ENCODE measurements at regions not wholly inside any gene's neighbourhood (a gene's known extent, or its start where the extent isn't known, plus 50 kb on each side); places are given as distances from the start of the nearest gene placed in this dataset.

DNA sequence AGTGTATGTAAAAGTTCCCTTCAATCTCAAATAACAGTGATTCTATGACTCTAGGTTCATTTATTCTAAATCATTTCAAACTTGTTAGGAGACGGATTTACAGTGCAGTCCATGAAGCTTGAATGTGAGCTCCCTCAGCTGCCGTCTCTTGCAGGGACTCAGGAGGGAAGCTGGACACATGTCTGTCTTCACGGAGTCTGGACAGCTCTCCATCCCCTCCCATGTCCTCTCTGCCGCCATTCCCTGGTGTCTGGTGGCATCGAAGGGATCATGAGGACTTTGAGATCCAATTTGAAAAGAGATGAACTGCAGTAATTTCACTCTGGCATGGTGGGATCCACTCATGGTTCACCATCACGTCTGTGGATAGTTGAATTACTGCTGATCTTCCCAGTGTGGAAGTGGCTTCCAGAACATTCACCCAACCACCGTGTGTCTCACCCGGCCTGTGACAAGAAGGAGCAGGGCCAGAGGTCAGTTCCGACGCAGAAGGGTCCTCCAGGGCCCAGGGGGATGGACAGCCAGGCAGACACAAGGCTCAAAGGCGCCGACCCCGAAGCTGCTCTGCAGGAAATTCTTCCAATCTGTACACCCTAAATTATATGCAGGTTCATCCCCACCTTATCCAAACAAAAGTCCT lies 370.1 kb downstream of the THBS2 start:
- no peak for DNase-seq (ENCODE audit: low spot score)

DNA sequence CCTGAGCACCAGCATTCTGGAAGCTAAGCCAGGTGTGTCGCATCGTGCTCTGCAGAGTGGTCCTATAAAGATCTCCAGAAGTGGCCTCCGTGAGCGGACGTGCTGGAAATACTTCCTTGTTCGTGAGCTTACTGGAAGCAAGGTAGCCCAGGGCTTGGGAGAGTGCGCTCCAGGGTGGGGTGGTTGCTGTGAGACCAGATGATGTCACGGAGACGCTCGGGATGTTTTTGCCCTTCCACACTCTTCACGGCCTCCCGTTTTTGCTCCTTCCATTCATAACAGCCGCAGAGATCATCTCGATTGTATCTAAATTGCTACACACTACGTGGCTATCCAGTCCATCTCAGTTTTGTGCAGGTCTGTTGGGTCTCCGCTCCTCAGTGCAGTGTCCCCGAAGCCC lies 373.4 kb downstream of the THBS2 start:
- DNase-seq (ENCODE audit: low spot score) = no peak

DNA sequence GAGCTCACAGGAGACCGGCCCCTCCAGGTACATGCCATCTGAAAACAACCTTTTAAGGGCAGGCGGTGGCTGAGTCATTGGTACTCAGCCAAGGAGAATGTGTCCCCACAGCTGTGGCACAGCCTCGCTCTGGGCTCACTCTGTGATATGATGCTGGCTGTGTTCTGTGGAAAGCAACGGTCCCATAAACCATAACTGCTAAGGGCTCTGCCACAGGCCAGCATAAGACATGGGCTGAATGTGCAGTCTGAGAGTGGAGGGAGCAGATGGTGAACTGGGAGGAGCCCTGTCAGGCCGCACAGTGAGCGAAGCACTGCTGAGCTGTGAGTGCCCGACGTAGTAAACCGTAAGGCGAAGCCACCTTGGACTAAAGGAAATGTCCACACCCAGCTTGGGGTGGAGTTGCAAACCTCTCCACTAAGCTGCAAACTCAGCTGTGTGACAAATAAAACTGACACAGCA lies 375.8 kb downstream of the THBS2 start:
- DNase-seq (ENCODE audit: low spot score) = no peak

DNA sequence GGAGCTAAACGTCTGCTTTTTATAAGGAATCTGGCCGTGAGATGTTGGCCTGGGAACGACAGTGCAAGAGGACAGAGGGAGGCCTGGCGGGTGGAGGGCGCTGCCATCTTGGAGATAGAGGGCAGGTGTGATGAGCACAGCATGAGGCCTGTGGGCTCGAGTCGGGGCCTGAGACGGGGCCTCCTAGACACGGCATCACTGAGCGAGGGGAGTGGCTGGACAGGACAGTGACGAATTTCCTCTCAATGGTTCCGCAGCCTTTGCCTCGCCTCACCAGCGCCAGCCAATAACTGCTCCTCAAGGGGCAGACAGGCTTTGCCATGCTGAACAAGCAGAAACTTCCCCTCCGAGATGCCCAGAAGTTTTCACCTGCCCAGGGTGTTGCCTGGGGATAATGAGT lies 376.7 kb downstream of the THBS2 start:
- no peak for DNase-seq (ENCODE audit: low spot score)

DNA sequence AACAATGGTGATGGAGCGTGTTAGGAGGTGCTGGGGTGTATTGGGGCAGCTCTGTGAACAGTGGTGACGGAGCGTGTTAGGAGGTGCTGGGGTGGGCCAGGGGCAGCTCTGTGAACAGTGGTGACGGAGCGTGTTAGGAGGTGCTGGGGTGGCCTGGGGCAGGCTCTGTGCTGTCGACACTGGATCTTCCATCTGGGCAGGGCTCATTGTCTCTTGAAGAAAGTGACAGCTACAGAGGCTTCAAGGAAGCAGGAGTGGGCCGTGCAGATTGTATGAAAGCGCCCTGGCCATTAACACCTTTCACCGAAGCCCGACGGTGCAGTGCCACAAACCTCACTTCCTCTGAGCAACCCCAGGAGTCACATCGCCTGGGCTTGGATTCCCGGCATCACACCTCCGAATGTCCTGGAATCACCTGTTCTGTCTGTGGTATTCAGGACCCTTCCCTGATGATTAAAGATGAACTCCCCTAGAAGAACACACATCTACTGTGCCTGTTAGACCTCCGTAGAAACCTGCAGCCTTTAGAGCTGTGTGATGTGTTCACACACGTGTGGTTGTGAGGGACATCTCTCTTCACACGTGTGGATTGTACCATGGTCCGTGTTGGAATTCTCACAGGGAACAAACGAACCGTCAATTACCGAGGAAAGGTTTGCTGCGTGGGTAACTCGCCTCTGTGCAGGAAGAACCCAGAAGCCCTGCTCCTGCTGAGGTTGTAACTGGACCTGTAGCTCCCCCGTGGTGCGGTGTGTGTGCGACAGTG lies 377.7 kb downstream of the THBS2 start:
- DNase-seq (ENCODE audit: low spot score) = no peak

DNA sequence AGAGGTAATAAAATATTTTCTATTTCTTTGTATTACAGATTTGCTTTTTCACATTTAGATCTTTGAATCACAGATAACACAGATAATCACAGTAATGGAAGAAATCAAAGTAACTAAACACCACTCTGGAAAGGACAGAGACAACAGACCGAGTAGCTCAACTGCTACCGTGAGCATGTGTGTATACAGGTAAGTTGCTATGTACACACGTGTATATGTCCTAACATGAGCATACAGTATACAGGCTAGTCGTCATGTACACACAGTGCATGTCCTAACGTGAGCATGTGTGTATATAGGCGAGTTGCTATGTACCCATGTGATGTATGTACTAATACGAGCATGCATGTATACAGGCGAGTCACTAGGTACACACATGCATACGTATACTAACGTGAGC lies 379.0 kb downstream of the THBS2 start:
- DNase-seq (ENCODE audit: low spot score) = no peak

DNA sequence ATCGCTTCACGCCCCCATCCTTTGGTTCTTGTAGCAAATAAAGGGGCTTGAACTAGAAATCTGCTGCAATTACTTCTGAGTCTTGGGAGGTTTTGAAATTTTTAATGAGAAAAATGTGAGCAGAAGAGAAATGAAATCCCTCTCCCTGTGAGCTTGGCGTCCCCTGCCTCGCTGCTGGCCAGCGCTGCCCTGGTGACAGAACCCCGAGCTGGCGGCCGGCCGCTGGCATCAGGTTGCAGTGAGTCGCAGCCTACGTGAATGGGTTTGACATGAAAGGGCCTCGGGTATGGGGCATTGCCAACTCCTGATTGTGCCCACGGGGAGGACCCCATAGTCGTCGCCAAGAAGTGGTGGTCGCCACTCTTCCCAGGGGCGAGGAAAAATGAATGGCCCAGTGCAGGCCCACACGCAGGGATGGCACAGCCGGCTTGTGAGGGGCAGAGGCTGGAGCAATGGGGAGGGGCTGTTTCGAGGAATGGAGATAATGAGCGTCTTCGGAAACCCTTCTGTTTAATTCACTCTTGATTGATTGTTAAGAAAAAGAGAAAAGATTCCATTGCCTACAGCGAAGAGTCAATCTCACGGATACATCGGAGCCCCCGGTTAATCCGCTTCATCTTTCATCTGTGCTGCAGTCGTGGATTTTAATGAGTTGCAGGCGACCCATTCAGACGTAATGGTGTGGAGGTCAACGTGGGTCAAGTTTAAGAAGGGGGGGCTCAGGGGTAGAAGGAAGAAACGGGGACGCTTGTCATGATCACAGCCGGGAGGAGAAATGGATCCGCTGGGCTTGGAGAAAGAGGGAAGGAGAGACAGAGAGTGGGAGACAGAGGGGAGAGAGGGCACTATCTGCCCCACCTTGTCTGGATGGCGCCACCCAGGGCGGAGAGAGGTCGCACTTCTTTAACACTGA lies 380.1 kb downstream of the THBS2 start:
- no peak for DNase-seq (ENCODE audit: low spot score)

DNA sequence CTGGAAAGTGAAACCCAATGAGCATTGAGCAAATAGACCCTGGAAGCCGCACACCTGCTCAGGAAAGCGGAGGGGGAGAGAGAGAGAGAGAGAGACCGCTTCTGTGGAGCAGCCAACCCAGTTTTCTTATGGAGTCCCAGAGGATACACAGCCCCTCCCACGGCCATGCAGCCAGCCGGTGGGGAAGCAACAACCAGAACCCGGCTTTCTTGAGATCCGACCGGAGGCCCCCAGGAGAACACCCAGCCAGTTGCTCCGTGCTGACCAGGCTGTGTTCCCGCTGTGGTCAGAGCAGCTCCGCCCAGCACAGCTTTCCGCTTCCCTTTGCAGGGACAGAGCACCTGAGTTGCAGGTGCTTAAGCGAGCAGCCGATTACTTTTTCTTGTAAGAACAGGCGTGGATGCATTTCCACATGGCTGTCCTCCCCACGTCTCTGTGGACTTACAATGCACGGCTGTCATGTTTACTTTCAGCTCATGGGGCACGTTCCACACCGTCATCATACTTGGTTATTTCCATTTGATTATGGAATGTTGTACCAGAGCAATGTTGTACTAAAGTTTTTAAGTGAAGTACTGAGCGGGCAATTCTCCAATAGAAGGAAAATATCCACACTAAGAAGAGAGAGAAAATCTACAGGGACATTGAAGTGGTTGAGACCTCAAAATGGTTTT lies 381.9 kb downstream of the THBS2 start:
- no peak for DNase-seq (ENCODE audit: low spot score)

DNA sequence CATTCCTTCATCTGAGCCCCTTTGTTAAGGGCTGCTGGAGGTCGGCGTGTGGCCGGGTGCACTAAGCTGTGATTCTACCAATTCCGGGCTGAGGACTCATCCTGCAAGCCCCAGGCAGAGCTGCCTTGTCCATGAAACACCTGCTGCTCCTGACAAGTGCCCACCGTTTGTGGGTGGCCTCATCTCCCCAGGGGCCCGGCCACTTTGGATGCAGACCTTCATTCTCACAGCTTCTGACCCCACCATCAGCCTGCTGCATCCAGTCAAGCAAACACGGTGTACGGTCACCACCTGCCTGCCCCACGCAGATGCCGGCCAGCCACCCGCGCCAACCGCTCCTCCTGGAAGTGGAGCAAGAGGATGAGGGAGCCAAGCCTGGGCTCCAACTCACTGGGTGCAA lies 382.7 kb downstream of the THBS2 start:
- no peak for DNase-seq (ENCODE audit: low spot score)

DNA sequence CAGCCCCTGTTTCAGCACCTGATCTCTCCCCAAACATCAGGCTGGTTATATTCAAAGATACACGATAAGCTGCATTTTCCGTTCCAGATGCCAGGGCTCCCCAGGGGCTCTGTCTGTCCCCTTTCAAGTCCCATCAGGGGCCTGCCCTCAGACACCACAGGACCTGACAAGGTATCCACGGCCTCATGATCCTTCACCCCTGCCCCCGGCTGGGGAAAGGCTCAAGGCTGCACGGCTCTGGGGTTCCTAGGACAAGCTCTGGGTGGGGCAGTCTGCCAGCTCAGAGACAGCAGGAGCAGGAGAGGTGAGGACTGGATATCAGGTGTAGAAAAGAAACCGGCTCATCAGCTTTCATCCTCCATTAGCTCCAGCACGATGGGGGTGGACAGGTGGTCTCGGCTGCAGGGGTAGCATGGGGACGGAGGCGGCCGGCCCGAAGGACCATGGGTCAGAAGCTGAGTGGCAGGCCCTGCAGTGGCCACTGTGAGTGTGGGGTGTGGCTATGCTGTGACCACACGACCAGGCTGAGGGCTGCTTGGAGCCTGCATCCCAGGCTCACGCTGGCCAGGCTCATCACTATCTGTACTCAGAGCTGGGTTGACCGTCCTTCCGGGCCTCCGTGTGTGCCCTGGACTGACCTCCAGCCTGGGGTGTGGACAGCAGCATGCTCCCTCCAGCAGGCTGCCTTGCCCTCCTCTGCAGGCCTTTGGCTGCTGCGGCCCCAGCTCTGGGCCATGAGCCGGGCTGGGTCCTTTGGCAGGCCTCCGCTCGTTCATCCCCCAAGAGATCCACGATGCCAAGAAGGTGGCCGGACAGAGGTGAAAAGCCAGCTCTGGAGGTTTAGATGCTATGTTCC lies 386.2 kb downstream of the THBS2 start:
- no peak for DNase-seq (ENCODE audit: low spot score)

DNA sequence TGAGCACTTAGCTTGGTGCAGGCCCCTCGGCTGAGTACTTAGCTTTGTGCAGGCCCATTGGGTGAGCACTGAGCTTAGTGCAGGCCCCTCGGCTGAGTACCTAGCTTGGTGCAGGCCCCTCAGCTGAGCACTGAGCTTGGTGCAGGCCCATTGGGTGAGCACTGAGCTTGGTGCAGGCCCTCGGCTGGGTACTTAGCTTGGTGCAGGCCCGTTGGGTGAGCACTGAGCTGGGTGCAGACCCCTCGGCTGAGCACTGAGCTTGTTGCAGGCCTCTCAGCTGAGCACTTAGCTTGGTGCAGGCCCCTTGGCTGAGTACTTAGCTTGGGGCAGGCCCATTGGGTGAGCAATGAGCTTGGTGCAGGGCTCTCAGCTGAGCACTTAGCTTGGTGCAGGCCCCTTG lies 387.1 kb downstream of the THBS2 start:
- DNase-seq (ENCODE audit: low spot score) = no peak

DNA sequence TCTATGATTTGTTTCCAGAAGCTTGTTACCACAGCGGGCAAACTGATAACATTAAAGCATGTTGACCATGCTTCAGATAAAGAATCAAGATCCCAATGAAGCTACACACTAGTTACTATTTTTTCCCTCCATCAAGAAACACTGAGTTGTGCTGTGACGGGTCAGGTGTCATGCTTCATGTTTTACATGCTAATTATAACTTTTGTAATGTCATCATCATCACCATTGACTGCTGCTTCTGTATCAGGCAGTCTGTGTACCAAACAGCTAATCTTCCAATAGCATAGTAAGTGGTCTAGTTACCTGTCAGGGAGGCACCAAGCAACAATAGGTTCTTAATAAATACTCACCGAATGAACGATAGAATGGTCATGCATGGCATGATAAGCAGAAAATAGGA lies 388.1 kb downstream of the THBS2 start:
- no peak for DNase-seq (ENCODE audit: low spot score)

DNA sequence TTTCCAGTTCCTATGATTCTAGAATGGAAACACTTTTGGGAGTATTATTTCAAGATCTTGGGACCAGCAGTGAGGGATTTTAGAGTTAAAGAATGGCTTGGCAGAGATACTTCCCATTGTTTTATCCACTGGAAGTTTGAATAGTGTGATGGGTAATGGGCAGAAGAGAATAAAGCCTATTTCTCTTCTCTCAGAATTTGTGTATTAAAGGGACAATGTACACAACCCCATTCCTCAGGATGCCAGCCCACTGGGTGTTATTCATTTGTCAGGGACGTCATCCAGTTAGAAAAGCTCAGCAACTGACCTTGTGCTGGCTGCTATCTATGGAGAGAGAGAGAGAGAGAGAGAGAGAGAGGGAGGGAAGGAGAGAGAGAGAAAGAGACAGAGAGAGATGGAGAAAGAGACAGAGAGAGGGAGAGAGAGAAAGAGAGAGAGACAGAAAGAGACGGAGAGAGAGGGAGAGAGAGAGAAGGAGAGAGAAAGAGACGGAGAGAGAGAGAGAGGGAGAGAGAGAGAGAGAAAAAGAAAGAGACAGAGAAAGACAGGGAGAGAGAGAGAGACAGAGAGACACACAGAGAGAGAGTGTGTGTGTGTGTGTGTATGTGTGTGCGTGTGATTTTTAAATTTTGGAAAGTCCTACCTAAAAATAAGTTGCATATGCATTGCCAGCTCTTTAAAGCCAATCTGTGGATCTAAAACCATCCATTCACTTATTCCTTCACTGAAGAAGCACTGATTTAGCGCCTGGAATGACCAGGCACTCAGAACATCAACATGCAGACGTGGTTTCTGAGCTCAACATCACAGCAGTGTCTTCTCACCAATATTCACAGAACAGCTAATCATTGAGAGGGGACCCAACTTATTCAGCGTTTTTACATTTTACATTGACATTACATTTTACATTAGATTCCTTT lies 388.8 kb downstream of the THBS2 start:
- no peak for DNase-seq (ENCODE audit: low spot score)

DNA sequence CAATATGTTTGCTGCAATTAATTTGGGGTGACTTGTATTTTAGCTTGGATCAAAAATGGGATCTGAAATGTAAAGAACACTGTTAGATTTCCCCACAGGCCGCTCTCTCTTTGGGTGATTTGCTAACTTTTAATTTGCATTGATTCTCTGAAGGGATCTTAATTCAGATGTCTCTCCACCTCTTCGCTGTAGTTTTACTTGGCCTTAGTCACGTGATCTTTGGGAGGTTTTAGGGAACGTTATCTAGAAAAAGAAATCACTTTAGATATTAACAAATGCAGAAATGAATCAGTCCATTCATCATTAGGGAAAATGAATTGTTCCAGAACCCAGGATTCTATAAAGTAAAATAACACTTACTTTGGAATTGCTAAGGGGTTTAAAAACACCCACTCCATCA lies 390.2 kb downstream of the THBS2 start:
- no peak for DNase-seq (ENCODE audit: low spot score)

DNA sequence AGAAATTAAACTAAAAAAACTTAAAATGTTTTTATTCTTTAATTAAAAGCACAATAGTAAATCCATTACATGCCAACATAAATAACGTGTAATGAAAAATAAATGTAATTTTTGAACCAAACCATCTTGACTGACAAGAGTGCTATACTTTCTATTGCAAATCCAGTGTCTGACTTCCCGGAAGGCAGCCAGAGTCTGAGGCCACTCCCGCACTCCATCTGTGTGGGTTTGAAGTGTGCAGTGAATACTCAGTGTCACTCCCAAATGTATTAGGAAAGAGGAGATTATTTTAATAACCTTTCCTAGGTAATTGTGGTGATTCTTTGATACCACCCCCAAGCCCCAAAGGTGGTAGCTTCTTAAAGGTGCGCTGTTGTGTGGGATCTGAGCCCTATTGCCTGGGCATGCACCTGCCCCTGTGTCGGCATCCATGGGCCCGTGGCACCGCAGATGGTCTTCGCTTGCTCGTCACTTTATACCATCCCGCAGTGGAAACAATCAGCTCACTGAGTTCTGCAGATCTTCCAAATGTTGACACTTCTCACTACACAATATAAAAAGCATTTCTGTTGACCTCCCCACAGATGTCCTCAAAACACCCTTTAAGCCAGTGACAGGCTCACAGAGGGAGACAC lies 391.2 kb downstream of the THBS2 start:
- no peak for DNase-seq (ENCODE audit: low spot score)

DNA sequence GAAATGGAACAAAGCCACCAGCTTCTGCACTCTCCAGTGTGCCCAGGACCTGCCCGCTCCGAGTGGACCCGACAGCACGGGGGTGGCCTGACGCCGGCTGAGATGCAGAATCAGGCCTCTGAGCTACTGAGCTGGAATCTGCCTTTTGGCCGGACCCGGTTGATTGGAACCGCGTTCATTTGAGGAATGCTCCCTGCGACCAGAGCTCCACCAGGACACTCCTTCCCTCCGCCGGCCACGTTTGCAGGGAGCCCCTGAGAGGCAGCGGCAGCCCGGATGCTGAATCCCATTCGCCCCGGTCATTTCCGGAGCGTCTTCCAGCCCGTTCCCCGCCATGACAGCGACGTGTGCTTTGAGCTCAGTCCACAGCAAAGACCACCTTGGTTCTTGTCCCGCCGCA lies 392.7 kb downstream of the THBS2 start:
- DNase-seq (ENCODE audit: low spot score) = no peak

DNA sequence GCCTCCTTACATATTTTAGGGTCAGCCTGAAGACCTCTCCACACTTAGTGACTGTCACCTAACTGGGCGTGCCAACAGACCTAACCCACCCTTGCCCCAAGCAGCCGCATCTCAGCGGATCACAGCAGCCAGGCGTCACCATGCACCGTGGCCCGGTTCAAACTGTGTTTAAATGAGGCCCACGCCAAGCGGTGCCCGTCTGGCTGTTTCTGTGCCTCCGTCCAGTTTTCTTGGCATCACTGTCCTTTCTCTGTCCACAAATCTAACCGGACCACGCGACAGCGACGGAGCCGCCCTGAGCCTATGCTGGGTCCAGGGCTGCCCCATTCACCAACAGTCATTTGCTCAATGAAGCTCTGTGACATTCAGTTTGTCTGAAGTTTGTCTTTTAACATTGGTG lies 393.3 kb downstream of the THBS2 start:
- no peak for DNase-seq (ENCODE audit: low spot score)

DNA sequence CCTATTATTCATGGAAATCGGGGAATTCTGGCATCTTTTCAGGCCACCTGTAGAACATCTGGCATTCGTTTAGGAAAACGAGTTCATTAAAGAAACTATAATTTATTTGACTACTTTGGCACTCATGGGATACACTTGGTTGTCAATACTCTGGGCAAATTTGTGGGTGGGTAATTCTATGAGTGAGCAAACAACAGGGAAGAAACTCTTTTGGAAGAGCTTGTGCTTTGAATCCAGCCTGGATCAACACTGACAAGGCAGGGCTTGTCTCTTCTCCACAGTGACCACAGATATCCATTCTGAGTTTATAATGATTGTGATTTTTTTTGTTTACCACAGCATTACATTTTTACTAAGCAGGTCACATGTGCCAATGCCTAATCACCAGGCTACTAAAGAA lies 394.7 kb downstream of the THBS2 start:
- no peak for DNase-seq (ENCODE audit: low spot score)

DNA sequence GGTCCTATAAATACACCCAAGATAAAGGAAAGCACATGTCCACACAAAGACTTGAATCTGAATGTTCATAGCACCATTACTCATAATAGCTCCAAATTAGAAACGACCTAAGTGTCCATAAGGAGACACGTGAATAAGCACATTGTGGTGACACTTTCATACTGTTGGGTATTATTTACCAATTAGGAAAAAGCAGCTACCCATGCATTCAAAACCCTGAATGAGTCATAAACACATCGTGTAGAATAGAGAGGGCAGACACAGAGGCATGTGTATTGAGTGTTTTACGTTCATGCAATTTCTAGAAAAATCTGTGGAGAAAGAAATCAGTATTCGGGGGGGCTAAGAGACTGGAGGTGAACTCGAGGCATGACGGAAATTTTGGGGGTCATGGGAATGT lies 396.7 kb downstream of the THBS2 start:
- DNase-seq (ENCODE audit: low spot score) = no peak
